H1 (cell line): ENCODE measurements at regions not wholly inside any gene's neighbourhood (a gene's known extent, or its start where the extent isn't known, plus 50 kb on each side); places are given as distances from the start of the nearest gene placed in this dataset.

Experiments used
- CTCF ChIA-PET: fragments of 300-600 bp; sonication (Branson Sonifier 250); formaldehyde crosslinking; loops from one replicate; lab custom pipeline; 2021; ENCODE audit not compliant: partially characterized antibody; lab: Charles Lee
- POLR2A ChIA-PET: fragments of 300-600 bp; sonication (Branson Sonifier 250); formaldehyde crosslinking; loops from one replicate; lab custom pipeline; 2021; ENCODE audit warnings: inconsistent platforms; ENCODE audit not compliant: partially characterized antibody; lab: Charles Lee
- DNase-seq, 2 experiments: peaks; one replicate each; pipeline versions ENCODE4 v3.0.0 to v3.0.0-alpha.2; 2010 to 2022; ENCODE audit warnings: low spot score in 2 of 2, low read depth in 1 of 2, mixed read lengths in 1 of 2
- FAIRE-seq: peaks from 2 replicates; lab custom pipeline; 2011; peaks lifted over from hg19 to GRCh38; lab: Jason Lieb, UNC
- H2AFZ ChIP-seq: 2 replicates; pipeline ENCODE4 v1.8.1; 2012; ENCODE audit warnings: low read length, inconsistent platforms
- H2AK5ac ChIP-seq: 2 replicates; pipeline ENCODE4 v1.6.1; 2013; ENCODE audit warnings: low read depth, low read length
- H2BK120ac ChIP-seq: replicated peaks from 2 replicates; pipeline ENCODE3; 2013; ENCODE audit warnings: low read depth, low read length, inconsistent platforms
- H2BK12ac ChIP-seq: 2 replicates; pipeline ENCODE4 v1.6.1; 2013; ENCODE audit warnings: low read depth, low read length
- H2BK15ac ChIP-seq: 2 replicates; pipeline ENCODE4 v1.6.1; 2013; ENCODE audit warnings: low read length
- H2BK20ac ChIP-seq: 2 replicates; pipeline ENCODE4 v1.6.1; 2013; ENCODE audit warnings: low read length
- H2BK5ac ChIP-seq: 2 replicates; pipeline ENCODE4 v1.6.1; 2013; ENCODE audit warnings: low read depth, low read length
- H3K14ac ChIP-seq: 2 replicates; pipeline ENCODE4 v1.6.1; 2013; ENCODE audit warnings: inconsistent platforms; ENCODE audit not compliant: insufficient read length
- H3K18ac ChIP-seq: 2 replicates; pipeline ENCODE4 v1.6.1; 2013; ENCODE audit warnings: low read length; ENCODE audit errors: extremely low read depth
- H3K23ac ChIP-seq: 2 replicates; pipeline ENCODE4 v1.6.1; 2013; ENCODE audit warnings: inconsistent platforms; ENCODE audit not compliant: insufficient read length
- H3K23me2 ChIP-seq: 2 replicates; pipeline ENCODE4 v1.6.1; 2013; ENCODE audit warnings: low read depth, low read length
- H3K27ac ChIP-seq: 2 replicates; pipeline ENCODE4 v1.6.1; 2011; ENCODE audit warnings: low read depth, low read length, inconsistent platforms
- H3K27me3 ChIP-seq, 4 experiments: replicated peaks in 1 of 4; 1 replicate in 1 of 4; 2 replicates in 3 of 4; pipeline versions ENCODE4 v1.6.1 to v1.8.1; 2011 to 2013; ENCODE audit warnings: low read length in 3 of 4, mild to moderate bottlenecking in 3 of 4, inconsistent platforms in 2 of 4, mixed read lengths in 2 of 4, moderate library complexity in 1 of 4; ENCODE audit not compliant: control insufficient read depth in 3 of 4, insufficient read depth in 3 of 4; ENCODE audit errors: extremely low read depth in 1 of 4
- H3K36me3 ChIP-seq, 4 experiments: 2 replicates each; pipeline versions ENCODE4 v1.6.1 to v1.8.1; 2011 to 2013; ENCODE audit warnings: mild to moderate bottlenecking in 4 of 4, low read length in 3 of 4, moderate library complexity in 2 of 4, control low read depth in 1 of 4, inconsistent platforms in 1 of 4; ENCODE audit not compliant: insufficient read depth in 4 of 4, control insufficient read depth in 2 of 4
- H3K4ac ChIP-seq: replicated peaks from 2 replicates; pipeline ENCODE3; 2013; ENCODE audit warnings: low read length, low read depth, mixed read lengths, inconsistent platforms; ENCODE audit not compliant: insufficient read length
- H3K4me1 ChIP-seq, 4 experiments: replicated peaks in 1 of 4; 1 replicate in 1 of 4; 2 replicates in 3 of 4; pipeline versions ENCODE4 v1.6.1 to v1.8.1; 2011 to 2013; ENCODE audit warnings: low read length in 3 of 4, inconsistent platforms in 2 of 4, mixed read lengths in 1 of 4; ENCODE audit not compliant: insufficient read depth in 4 of 4, control insufficient read depth in 3 of 4
- H3K4me2 ChIP-seq, 2 experiments: 2 replicates each; pipeline versions ENCODE4 v1.6.1 to v1.8.1; 2011 to 2013; ENCODE audit warnings: low read depth in 2 of 2, low read length in 2 of 2, control low read depth in 1 of 2, inconsistent platforms in 1 of 2, mild to moderate bottlenecking in 1 of 2; ENCODE audit not compliant: insufficient read depth in 1 of 2
- H3K4me3 ChIP-seq, 4 experiments: fragments of 200-600, 300-600 bp in 1 of 4; sonication (generic), shearing (Covaris generic), sonication (Bioruptor Twin) in 1 of 4; 2 replicates each; pipeline versions ENCODE4 v1.5.1 to v1.8.1; 2011 to 2016; ENCODE audit warnings: low read length in 4 of 4, low read depth in 3 of 4, control low read depth in 2 of 4, inconsistent platforms in 2 of 4, mild to moderate bottlenecking in 2 of 4, mixed read lengths in 1 of 4, moderate library complexity in 1 of 4; ENCODE audit not compliant: insufficient read depth in 2 of 4; ENCODE audit errors: extremely low read depth in 1 of 4
- H3K56ac ChIP-seq: replicated peaks from 2 replicates; pipeline ENCODE3; 2013; ENCODE audit warnings: low read depth, mild to moderate bottlenecking, mixed read lengths, low read length, inconsistent platforms; ENCODE audit not compliant: insufficient read length
- H3K79me1 ChIP-seq: 2 replicates; pipeline ENCODE4 v1.6.1; 2013; ENCODE audit warnings: low read depth, low read length, control low read depth
- H3K79me2 ChIP-seq, 2 experiments: 2 replicates each; pipeline versions ENCODE4 v1.6.1 to v1.8.1; 2012 to 2013; ENCODE audit warnings: low read length in 2 of 2, mild to moderate bottlenecking in 2 of 2, inconsistent platforms in 1 of 2; ENCODE audit not compliant: insufficient read depth in 2 of 2, control insufficient read depth in 1 of 2
- H3K9ac ChIP-seq, 4 experiments: replicated peaks in 1 of 4; 1 replicate in 1 of 4; 2 replicates in 3 of 4; pipeline versions ENCODE4 v1.6.1 to v1.8.1; 2011 to 2013; ENCODE audit warnings: low read depth in 3 of 4, low read length in 3 of 4, control low read depth in 2 of 4, mild to moderate bottlenecking in 2 of 4, moderate library complexity in 2 of 4, inconsistent platforms in 1 of 4; ENCODE audit errors: extremely low read depth in 1 of 4
- H3K9me3 ChIP-seq, 2 experiments: 2 replicates each; pipeline versions ENCODE4 v1.6.1 to v1.8.1; 2012 to 2013; ENCODE audit warnings: mild to moderate bottlenecking in 2 of 2, moderate library complexity in 2 of 2, control low read depth in 1 of 2, inconsistent platforms in 1 of 2, low read depth in 1 of 2, low read length in 1 of 2, mixed read lengths in 1 of 2; ENCODE audit not compliant: insufficient read depth in 2 of 2
- H4K20me1 ChIP-seq, 2 experiments: replicated peaks in 1 of 2; 2 replicates each; pipeline versions ENCODE3 to v1.8.1; 2011 to 2013; ENCODE audit warnings: inconsistent platforms in 2 of 2, low read length in 2 of 2, mild to moderate bottlenecking in 1 of 2; ENCODE audit not compliant: insufficient read depth in 2 of 2, control insufficient read depth in 1 of 2
- H4K5ac ChIP-seq: 2 replicates; pipeline ENCODE4 v1.6.1; 2013; ENCODE audit warnings: low read length, low read depth, mixed read lengths, inconsistent platforms; ENCODE audit not compliant: insufficient read length
- H4K8ac ChIP-seq: 2 replicates; pipeline ENCODE4 v1.8.0; 2013; ENCODE audit warnings: mild to moderate bottlenecking, moderate library complexity, low read length, inconsistent platforms; ENCODE audit not compliant: insufficient read depth; ENCODE audit errors: extremely low read depth
- H4K91ac ChIP-seq: replicated peaks from 2 replicates; pipeline ENCODE3; 2013; ENCODE audit warnings: low read length, mixed read lengths, inconsistent platforms; ENCODE audit not compliant: insufficient read length
- POLR2A ChIP-seq, 2 experiments: IDR thresholded peaks; 1 replicate in 1 of 2; 2 replicates in 1 of 2; pipeline ENCODE4 v1.6.1; 2011; ENCODE audit warnings: low read depth in 2 of 2, low read length in 2 of 2, mild to moderate bottlenecking in 2 of 2; ENCODE audit errors: control extremely low read depth in 1 of 2
- TCF12 ChIP-seq: IDR thresholded peaks from 2 replicates; pipeline ENCODE4 v1.6.1; 2011; ENCODE audit warnings: low read depth, mild to moderate bottlenecking, low read length
- TEAD4 ChIP-seq: IDR thresholded peaks from 2 replicates; pipeline ENCODE4 v1.6.1; 2012; ENCODE audit warnings: low read depth, low read length, inconsistent platforms, mixed read lengths
- whole genome bisulfite sequencing, 2 experiments: shearing (Covaris generic) in 1 of 2; methylation state at CpG; one replicate each; pipeline versions ENCODE4 v1.1.6 to v1.1.7; 2013 to 2015; ENCODE audit warnings: low lambda C conversion rate in 2 of 2, mixed read lengths in 2 of 2, inconsistent platforms in 1 of 2, low coverage in 1 of 2, missing lambda C conversion rate in 1 of 2; ENCODE audit not compliant: insufficient replicate concordance in 2 of 2, insufficient coverage in 1 of 2, insufficient read length in 1 of 2; ENCODE audit errors: extremely low coverage in 1 of 2, missing lambda C conversion rate in 1 of 2; 5-methylcytosine and 5-hydroxymethylcytosine counted together

DNA sequence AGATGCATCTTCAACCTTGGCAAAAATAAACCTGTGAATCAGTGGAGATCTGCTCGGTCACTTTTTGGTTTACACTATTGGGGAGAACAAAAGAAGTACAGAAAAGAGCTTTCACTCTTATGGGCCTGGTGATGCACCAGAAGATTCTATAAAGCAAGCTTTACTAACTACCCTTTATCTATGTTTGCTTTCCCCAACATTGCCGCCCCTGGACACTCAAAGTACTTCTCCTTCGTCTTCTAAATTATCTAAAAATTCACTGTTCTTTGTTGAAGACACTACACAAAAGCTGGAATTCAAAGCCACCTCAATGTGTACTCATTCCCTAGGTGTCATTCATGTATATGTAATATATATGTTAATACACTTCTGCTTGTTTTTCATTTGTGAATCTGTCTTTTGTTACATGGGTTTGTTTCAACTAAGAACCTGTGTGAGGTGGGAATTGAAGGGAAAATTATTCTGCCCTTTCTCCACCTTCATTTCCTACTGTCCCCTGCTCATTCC lies 97.9 kb upstream of the BTN3A2 start:
- H3K9ac ChIP-seq, result no peak overlapping the region
- no peak overlapping the region for H3K4me2 ChIP-seq
- no peak overlapping the region for H3K18ac ChIP-seq
- H3K4ac ChIP-seq, result no peak overlapping the region
- no peak overlapping the region for H3K4me3 ChIP-seq
- H3K23ac ChIP-seq, result no peak overlapping the region
- H3K23me2 ChIP-seq, result peaks cover 4% of the 10 kb centered on the region
- ChIA-PET CTCF (interaction anchor here (1.0 to 10.3 kb wide), 2 partner anchors 9 to 84 kb away, joined by 3 to 93 read pairs; no protein-coding TSS in a partner anchor), POLR2A (interaction anchor here (1.1 to 25.5 kb wide), 12 partner anchors 8 to 1599 kb away, joined by 3 to 758 read pairs (median 10); a partner anchor contains a TSS)
- no peak overlapping the region for H2AFZ ChIP-seq
- peaks cover 0 to 16% of the 10 kb centered on the region in 2 experiments; a peak in 2 of 4 replicates for H3K79me2 ChIP-seq
- 92% methylated on average over 3 of the region's 3 CpGs; no CpG with 5 or more reads in 1 of the 2 experiments for WGBS, 2 experiments
- no peak overlapping the region for H2AK5ac ChIP-seq
- peaks cover 0 to 7% (median 3%) of the 10 kb centered on the region in 4 experiments; a peak in 6 of 7 replicates for H3K4me1 ChIP-seq
- H2BK15ac ChIP-seq, result no peak overlapping the region
- H2BK12ac ChIP-seq, result peak overlapping the region; percentile 68; the same call in 1 of the 2 replicates
- H2BK5ac ChIP-seq, result no peak overlapping the region; the same call in 1 of the 2 replicates
- no peak overlapping the region for H3K56ac ChIP-seq
- H2BK120ac ChIP-seq, result peak overlapping the region; percentile 41
- H4K5ac ChIP-seq, result no peak overlapping the region
- peaks cover 3% of the 10 kb centered on the region in 2 experiments for H4K20me1 ChIP-seq
- no peak overlapping the region for H3K27ac ChIP-seq
- H3K36me3 ChIP-seq, result no peaks in the 10 kb centered on the region
- H4K8ac ChIP-seq, result no peak overlapping the region
- DNase-seq, result no peak
- FAIRE-seq, result no peak
- H2BK20ac ChIP-seq, result no peak overlapping the region
- H3K79me1 ChIP-seq, result no peaks in the 10 kb centered on the region
- H3K27me3 ChIP-seq, result no peaks in the 10 kb centered on the region
- no peak for TF ChIP-seq TEAD4
- no peak for TF ChIP-seq TCF12
- TF ChIP-seq POLR2A (IDR thresholded peaks at IDR 0.05; ENCODE audit: control extremely low read depth in 1 of 2, low read depth in 2 of 2, low read length in 2 of 2), result peak in 1 of 2 experiments; percentile 56; a peak in 1 of 3 replicates
- H3K14ac ChIP-seq, result no peak overlapping the region
- H3K9me3 ChIP-seq, result no peaks in the 10 kb centered on the region
- no peak overlapping the region for H4K91ac ChIP-seq
